HEK293 (cell line): ENCODE measurements at regions not wholly inside any gene's neighbourhood (a gene's known extent, or its start where the extent isn't known, plus 50 kb on each side); places are given as distances from the start of the nearest gene placed in this dataset.

ENCODE experiments used
- CTCF ChIA-PET: fragments of 350-600 bp; formaldehyde crosslinking; extraction: SDS; loops from one replicate; lab custom pipeline; 2021; ENCODE audit warnings: antibody characterized with exemption; lab: Yijun Ruan, JAX
- POLR2A ChIA-PET: fragments of 300-600 bp; formaldehyde crosslinking; extraction: SDS; loops from one replicate; lab custom pipeline; 2020; ENCODE audit warnings: antibody characterized with exemption, inconsistent platforms; lab: Yijun Ruan, JAX
- H3K27ac ChIP-seq: fragments of 200-500 bp; sonication (Bioruptor generic); 2 replicates; pipeline ENCODE4 v1.5.1; 2014; ENCODE audit warnings: low read depth, low read length, control low read depth, inconsistent platforms; ENCODE audit errors: extremely low read depth
- H3K36me3 ChIP-seq, 2 experiments: fragments of 200-500 bp in 1 of 2; sonication (Bioruptor generic) in 1 of 2; 1 replicate in 1 of 2; 2 replicates in 1 of 2; pipeline ENCODE4 v1.5.1; 2014 to 2017; ENCODE audit warnings: inconsistent platforms in 2 of 2, low read length in 2 of 2; ENCODE audit not compliant: control insufficient read depth in 2 of 2, insufficient read depth in 1 of 2
- H3K4me1 ChIP-seq: fragments of 200-500 bp; sonication (Bioruptor generic); 2 replicates; pipeline ENCODE4 v1.5.1; 2014; ENCODE audit warnings: mild to moderate bottlenecking, low read length, inconsistent platforms; ENCODE audit not compliant: control insufficient read depth, insufficient read depth
- H3K4me3 ChIP-seq: 2 replicates; pipeline ENCODE4 v1.5.1; 2011; ENCODE audit warnings: low read depth, mild to moderate bottlenecking, control low read depth, low read length, moderate library complexity
- H3K9me3 ChIP-seq: fragments of 200-500 bp; sonication (Bioruptor generic); 2 replicates; pipeline ENCODE4 v1.5.1; 2014; ENCODE audit warnings: low read depth, low read length, inconsistent platforms; ENCODE audit not compliant: control insufficient read depth, insufficient read depth
- GLIS1 ChIP-seq: fragments of 450-650 bp; formaldehyde crosslinking; IDR thresholded peaks from 2 replicates; pipeline ENCODE4 v1.5.1; 2016; ENCODE audit warnings: missing biosample characterization, missing genetic modification characterization
- KLF1 ChIP-seq: fragments of 450-650 bp; formaldehyde crosslinking; IDR thresholded peaks from 2 replicates; pipeline ENCODE4 v1.5.1; 2016; ENCODE audit warnings: missing biosample characterization, missing genetic modification characterization
- OSR2 ChIP-seq: fragments of 450-650 bp; formaldehyde crosslinking; IDR thresholded peaks from 2 replicates; pipeline ENCODE4 v1.5.1; 2016; ENCODE audit warnings: missing biosample characterization, missing genetic modification characterization
- PRDM1 ChIP-seq: fragments of 450-650 bp; formaldehyde crosslinking; IDR thresholded peaks from 2 replicates; pipeline ENCODE4; 2016; ENCODE audit warnings: missing biosample characterization, missing genetic modification characterization
- SP7 ChIP-seq: fragments of 450-650 bp; formaldehyde crosslinking; IDR thresholded peaks from 2 replicates; pipeline ENCODE4 v1.5.1; 2016; ENCODE audit warnings: missing biosample characterization, missing genetic modification characterization
- ZBTB7A ChIP-seq: fragments of 450-650 bp; formaldehyde crosslinking; IDR thresholded peaks from 2 replicates; pipeline ENCODE4 v1.5.1; 2016; ENCODE audit warnings: low read depth, missing biosample characterization, missing genetic modification characterization
- ZNF114 ChIP-seq: fragments of 450-650 bp; formaldehyde crosslinking; IDR thresholded peaks from 2 replicates; pipeline ENCODE4 v1.5.0; 2017; ENCODE audit warnings: missing biosample characterization, missing genetic modification characterization
- ZNF16 ChIP-seq: fragments of 450-650 bp; formaldehyde crosslinking; IDR thresholded peaks from 2 replicates; pipeline ENCODE4 v1.5.1; 2016; ENCODE audit warnings: low read depth, missing biosample characterization, missing genetic modification characterization
- ZNF175 ChIP-seq: fragments of 450-650 bp; formaldehyde crosslinking; IDR thresholded peaks from 2 replicates; pipeline ENCODE4 v1.5.1; 2016; ENCODE audit warnings: missing biosample characterization, missing genetic modification characterization
- ZNF214 ChIP-seq: fragments of 450-650 bp; formaldehyde crosslinking; IDR thresholded peaks from 2 replicates; pipeline ENCODE4 v1.5.1; 2017; ENCODE audit warnings: missing biosample characterization, mild to moderate bottlenecking, missing genetic modification characterization, borderline replicate concordance
- ZNF354C ChIP-seq: fragments of 450-650 bp; formaldehyde crosslinking; IDR thresholded peaks from 2 replicates; pipeline ENCODE4 v1.5.1; 2016; ENCODE audit warnings: missing biosample characterization, missing genetic modification characterization, low read depth, borderline replicate concordance
- ZNF362 ChIP-seq: fragments of 450-650 bp; formaldehyde crosslinking; IDR thresholded peaks from 2 replicates; pipeline ENCODE4 v1.5.1; 2016; ENCODE audit warnings: missing biosample characterization, missing genetic modification characterization
- ZNF473 ChIP-seq: fragments of 450-650 bp; formaldehyde crosslinking; IDR thresholded peaks from 2 replicates; pipeline ENCODE4 v1.5.1; 2017; ENCODE audit warnings: missing biosample characterization, missing genetic modification characterization
- ZNF558 ChIP-seq: fragments of 450-650 bp; formaldehyde crosslinking; IDR thresholded peaks from 2 replicates; pipeline ENCODE4 v1.5.1; 2016; ENCODE audit warnings: missing biosample characterization, missing genetic modification characterization
- ZNF610 ChIP-seq: fragments of 450-650 bp; formaldehyde crosslinking; IDR thresholded peaks from 2 replicates; pipeline ENCODE4 v1.5.1; 2016; ENCODE audit warnings: missing biosample characterization, missing genetic modification characterization, borderline replicate concordance
- ZNF660 ChIP-seq: fragments of 450-650 bp; IDR thresholded peaks from 2 replicates; pipeline ENCODE4 v1.5.1; 2018; ENCODE audit warnings: missing biosample characterization, mild to moderate bottlenecking, missing genetic modification characterization
- ZSCAN16 ChIP-seq: fragments of 450-650 bp; formaldehyde crosslinking; IDR thresholded peaks from 2 replicates; pipeline ENCODE4 v1.5.1; 2016; ENCODE audit warnings: missing biosample characterization, missing genetic modification characterization
- TF ChIP-seq, protein P1 (sequence below): fragments of 450-650 bp; formaldehyde crosslinking; IDR thresholded peaks from 2 replicates; pipeline ENCODE4 v1.5.1; 2016; ENCODE audit warnings: missing biosample characterization, missing genetic modification characterization
- TF ChIP-seq, protein P2 (sequence below): fragments of 450-650 bp; formaldehyde crosslinking; IDR thresholded peaks from 2 replicates; pipeline ENCODE4 v1.5.1; 2016; ENCODE audit warnings: missing biosample characterization, missing genetic modification characterization
- TF ChIP-seq, protein P3 (sequence below): fragments of 450-650 bp; formaldehyde crosslinking; IDR thresholded peaks from 2 replicates; pipeline ENCODE4 v1.5.1; 2017; ENCODE audit warnings: missing biosample characterization, missing genetic modification characterization
- TF ChIP-seq, protein P4 (sequence below): fragments of 450-650 bp; formaldehyde crosslinking; IDR thresholded peaks from 2 replicates; pipeline ENCODE4 v1.5.1; 2016; ENCODE audit warnings: missing biosample characterization, missing genetic modification characterization, borderline replicate concordance
- TF ChIP-seq, protein P5 (sequence below): fragments of 450-650 bp; formaldehyde crosslinking; IDR thresholded peaks from 2 replicates; pipeline ENCODE4 v1.5.1; 2016; ENCODE audit warnings: missing biosample characterization, missing genetic modification characterization, low read depth

GRCh38 chr12:105740970-105741725, 397.6 kb downstream of the NUAK1 start:
- Histone ChIP-seq H3K27ac (no peak overlapping the region), H3K4me1 (no peaks in the 10 kb centered on the region), H3K4me3 (no peak overlapping the region), H3K9me3 (no peaks in the 10 kb centered on the region), H3K36me3 (no peaks in the 10 kb centered on the region)
- POLR2A ChIA-PET, result no interaction called here
- CTCF ChIA-PET, result interaction anchor here (0.6 kb wide), 3 partner anchors 76 to 440 kb away, joined by 3 to 4 read pairs (median 3); no protein-coding TSS in a partner anchor
- no peak for TF ChIP-seq ZNF558 (tag by site-specific recombination)
- TF ChIP-seq, protein P1, sequence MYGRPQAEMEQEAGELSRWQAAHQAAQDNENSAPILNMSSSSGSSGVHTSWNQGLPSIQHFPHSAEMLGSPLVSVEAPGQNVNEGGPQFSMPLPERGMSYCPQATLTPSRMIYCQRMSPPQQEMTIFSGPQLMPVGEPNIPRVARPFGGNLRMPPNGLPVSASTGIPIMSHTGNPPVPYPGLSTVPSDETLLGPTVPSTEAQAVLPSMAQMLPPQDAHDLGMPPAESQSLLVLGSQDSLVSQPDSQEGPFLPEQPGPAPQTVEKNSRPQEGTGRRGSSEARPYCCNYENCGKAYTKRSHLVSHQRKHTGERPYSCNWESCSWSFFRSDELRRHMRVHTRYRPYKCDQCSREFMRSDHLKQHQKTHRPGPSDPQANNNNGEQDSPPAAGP, result no peak
- TF ChIP-seq ZNF175 (tag by site-specific recombination), result no peak
- no peak for TF ChIP-seq ZSCAN16
- TF ChIP-seq PRDM1 (tag by site-specific recombination), result no peak
- TF ChIP-seq ZNF354C (tag by site-specific recombination), result no peak

DNA sequence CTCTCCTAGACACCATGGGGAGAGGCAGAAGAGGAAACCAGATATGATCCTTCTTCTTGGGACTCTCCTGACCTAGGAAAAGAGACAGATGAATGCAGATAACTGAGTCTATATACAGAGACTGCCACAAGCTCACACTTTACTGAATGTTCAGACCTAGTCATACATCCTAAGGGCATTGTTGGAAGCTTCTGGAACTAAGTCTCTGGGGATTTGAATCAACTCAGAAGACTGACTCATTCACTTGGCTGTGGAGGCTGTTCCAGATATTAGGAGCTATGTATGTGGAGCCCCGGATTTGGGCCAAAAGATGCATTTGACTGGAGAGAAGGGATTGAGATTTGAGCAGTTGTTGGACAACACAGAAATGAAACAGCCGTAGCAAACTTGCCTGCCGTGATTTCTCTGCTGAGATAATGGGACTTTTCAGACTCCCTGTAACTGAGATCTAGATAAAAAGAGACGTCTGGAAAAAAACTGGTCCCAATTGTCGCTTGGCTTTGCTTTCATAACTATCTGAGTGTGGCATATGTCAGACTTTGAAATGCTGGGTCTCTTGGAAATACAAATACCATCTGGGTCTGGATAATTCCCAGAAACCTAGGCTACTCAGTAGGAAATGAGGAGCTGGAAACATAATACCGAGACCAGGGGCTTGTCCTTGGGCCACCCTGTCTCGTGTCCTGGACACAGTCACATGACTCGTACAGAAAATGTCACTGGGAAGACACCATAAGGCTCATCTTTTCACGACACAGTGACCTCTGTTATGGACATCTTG, 396.8 kb downstream of the NUAK1 start:
- Histone ChIP-seq H3K4me1 (no peaks in the 10 kb centered on the region), H3K36me3 (no peaks in the 10 kb centered on the region), H3K27ac (no peak overlapping the region), H3K9me3 (no peaks in the 10 kb centered on the region), H3K4me3 (no peak overlapping the region)
- POLR2A ChIA-PET, result no interaction called here
- CTCF ChIA-PET, result interaction anchor here (0.6 kb wide), 1 partner anchor 323 kb away, joined by 4 read pairs; no protein-coding TSS in a partner anchor
- TF ChIP-seq ZNF362 (no peak), ZNF114 (tag by site-specific recombination) (no peak), ZNF473 (no peak), ZNF175 (tag by site-specific recombination) (no peak), SP7 (tag by site-specific recombination) (no peak), OSR2 (tag by site-specific recombination) (no peak), ZNF610 (no peak), ZBTB7A (tag by site-specific recombination) (no peak), GLIS1 (tag by site-specific recombination) (no peak), ZNF214 (no peak), KLF1 (tag by site-specific recombination) (no peak), ZNF660 (tag by site-specific recombination) (no peak), ZNF16 (no peak)
- TF ChIP-seq, protein P2, sequence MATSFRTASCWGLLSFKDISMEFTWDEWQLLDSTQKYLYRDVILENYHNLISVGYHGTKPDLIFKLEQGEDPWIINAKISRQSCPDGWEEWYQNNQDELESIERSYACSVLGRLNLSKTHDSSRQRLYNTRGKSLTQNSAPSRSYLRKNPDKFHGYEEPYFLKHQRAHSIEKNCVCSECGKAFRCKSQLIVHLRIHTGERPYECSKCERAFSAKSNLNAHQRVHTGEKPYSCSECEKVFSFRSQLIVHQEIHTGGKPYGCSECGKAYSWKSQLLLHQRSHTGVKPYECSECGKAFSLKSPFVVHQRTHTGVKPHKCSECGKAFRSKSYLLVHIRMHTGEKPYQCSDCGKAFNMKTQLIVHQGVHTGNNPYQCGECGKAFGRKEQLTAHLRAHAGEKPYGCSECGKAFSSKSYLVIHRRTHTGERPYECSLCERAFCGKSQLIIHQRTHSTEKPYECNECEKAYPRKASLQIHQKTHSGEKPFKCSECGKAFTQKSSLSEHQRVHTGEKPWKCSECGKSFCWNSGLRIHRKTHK (tag by site-specific recombination), result no peak
- TF ChIP-seq, protein P3, sequence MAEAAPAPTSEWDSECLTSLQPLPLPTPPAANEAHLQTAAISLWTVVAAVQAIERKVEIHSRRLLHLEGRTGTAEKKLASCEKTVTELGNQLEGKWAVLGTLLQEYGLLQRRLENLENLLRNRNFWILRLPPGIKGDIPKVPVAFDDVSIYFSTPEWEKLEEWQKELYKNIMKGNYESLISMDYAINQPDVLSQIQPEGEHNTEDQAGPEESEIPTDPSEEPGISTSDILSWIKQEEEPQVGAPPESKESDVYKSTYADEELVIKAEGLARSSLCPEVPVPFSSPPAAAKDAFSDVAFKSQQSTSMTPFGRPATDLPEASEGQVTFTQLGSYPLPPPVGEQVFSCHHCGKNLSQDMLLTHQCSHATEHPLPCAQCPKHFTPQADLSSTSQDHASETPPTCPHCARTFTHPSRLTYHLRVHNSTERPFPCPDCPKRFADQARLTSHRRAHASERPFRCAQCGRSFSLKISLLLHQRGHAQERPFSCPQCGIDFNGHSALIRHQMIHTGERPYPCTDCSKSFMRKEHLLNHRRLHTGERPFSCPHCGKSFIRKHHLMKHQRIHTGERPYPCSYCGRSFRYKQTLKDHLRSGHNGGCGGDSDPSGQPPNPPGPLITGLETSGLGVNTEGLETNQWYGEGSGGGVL (tag by site-specific recombination), result no peak
- TF ChIP-seq, protein P4, sequence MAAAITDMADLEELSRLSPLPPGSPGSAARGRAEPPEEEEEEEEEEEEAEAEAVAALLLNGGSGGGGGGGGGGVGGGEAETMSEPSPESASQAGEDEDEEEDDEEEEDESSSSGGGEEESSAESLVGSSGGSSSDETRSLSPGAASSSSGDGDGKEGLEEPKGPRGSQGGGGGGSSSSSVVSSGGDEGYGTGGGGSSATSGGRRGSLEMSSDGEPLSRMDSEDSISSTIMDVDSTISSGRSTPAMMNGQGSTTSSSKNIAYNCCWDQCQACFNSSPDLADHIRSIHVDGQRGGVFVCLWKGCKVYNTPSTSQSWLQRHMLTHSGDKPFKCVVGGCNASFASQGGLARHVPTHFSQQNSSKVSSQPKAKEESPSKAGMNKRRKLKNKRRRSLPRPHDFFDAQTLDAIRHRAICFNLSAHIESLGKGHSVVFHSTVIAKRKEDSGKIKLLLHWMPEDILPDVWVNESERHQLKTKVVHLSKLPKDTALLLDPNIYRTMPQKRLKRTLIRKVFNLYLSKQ (tag by site-specific recombination), result no peak
- TF ChIP-seq, protein P1, result no peak
- TF ChIP-seq, protein P5, sequence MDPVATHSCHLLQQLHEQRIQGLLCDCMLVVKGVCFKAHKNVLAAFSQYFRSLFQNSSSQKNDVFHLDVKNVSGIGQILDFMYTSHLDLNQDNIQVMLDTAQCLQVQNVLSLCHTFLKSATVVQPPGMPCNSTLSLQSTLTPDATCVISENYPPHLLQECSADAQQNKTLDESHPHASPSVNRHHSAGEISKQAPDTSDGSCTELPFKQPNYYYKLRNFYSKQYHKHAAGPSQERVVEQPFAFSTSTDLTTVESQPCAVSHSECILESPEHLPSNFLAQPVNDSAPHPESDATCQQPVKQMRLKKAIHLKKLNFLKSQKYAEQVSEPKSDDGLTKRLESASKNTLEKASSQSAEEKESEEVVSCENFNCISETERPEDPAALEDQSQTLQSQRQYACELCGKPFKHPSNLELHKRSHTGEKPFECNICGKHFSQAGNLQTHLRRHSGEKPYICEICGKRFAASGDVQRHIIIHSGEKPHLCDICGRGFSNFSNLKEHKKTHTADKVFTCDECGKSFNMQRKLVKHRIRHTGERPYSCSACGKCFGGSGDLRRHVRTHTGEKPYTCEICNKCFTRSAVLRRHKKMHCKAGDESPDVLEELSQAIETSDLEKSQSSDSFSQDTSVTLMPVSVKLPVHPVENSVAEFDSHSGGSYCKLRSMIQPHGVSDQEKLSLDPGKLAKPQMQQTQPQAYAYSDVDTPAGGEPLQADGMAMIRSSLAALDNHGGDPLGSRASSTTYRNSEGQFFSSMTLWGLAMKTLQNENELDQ, result no peak
